Activated naive CD8-positive, alpha-beta T cell treated with anti-CD3 and anti-CD28 coated beads for 36 hours (primary cell): ENCODE measurements at regions not wholly inside any gene's neighbourhood (a gene's known extent, or its start where the extent isn't known, plus 50 kb on each side); places are given as distances from the start of the nearest gene placed in this dataset.
"Not testable (repeated sequence)": the region's sequence is repeated elsewhere in the genome, so short reads cannot be mapped to it uniquely, and the experiment has no call there.

Experiments
- DNase-seq: peaks from one replicate; pipeline ENCODE4 v3.0.0; 2021
- H3K27ac Mint-ChIP-seq: one replicate; pipeline ENCODE4 v1.8.0; 2022; ENCODE audit warnings: mild to moderate bottlenecking, moderate library complexity, mixed read lengths
- H3K27me3 Mint-ChIP-seq: one replicate; pipeline ENCODE4 v1.8.0; 2022; ENCODE audit warnings: mild to moderate bottlenecking, mixed read lengths
- H3K36me3 Mint-ChIP-seq: one replicate; pipeline ENCODE4 v1.8.0; 2021; ENCODE audit warnings: mild to moderate bottlenecking, mixed read lengths
- H3K4me1 Mint-ChIP-seq: one replicate; pipeline ENCODE4 v1.8.0; 2021; ENCODE audit warnings: mixed read lengths
- H3K4me3 Mint-ChIP-seq: one replicate; pipeline ENCODE4 v1.8.0; 2022; ENCODE audit warnings: mild to moderate bottlenecking, moderate library complexity, mixed read lengths
- H3K9me3 Mint-ChIP-seq: one replicate; pipeline ENCODE4 v1.8.0; 2022; ENCODE audit warnings: mixed read lengths

DNA sequence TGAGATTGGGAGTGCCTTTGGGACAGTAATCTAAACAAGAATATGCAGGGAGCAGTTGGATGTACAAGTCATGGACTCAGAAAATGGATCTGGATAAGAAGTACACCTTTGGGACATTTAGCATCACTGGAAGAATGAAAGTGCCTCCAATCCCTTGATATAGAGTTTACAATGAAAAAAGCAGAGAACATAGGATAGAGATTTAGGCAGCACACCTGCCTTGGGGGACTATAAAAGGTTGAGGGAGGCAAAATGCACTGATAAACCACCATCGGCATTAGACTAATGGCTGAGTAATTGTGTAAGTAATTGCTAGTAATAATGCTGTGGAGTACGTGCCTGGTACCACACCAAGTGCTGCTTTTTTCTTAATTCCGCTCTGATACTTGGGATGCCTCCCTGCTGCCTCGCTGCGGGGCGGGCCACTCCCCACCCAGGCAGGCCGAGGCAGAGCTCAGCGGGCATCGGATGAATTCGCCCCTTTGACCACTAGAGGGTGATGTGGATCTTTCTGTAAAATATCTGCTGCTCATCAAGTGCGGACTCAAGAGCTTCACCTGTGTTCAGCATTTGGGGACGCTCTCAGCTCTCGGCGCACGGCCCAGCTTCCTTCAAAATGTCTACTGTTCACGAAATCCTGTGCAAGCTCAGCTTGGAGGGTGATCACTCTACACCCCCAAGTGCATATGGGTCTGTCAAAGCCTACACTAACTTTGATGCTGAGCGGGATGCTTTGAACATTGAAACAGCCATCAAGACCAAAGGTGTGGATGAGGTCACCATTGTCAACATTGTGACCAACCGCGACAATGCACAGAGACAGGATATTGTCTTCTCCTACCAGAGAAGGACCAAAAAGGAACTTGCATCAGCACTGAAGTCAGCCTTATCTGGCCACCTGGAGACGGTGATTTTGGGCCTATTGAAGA is 99.9 kb downstream of the ANKRD18B start:
- peak; percentile 64 for DNase-seq
- H3K4me3 Mint-ChIP-seq, result no peak overlapping the region
- H3K27me3 Mint-ChIP-seq, result peaks cover 20% of the 10 kb centered on the region
- no peaks in the 10 kb centered on the region for H3K9me3 Mint-ChIP-seq
- peaks cover 9% of the 10 kb centered on the region for H3K4me1 Mint-ChIP-seq
- no peak overlapping the region for H3K27ac Mint-ChIP-seq
- no peaks in the 10 kb centered on the region for H3K36me3 Mint-ChIP-seq

DNA sequence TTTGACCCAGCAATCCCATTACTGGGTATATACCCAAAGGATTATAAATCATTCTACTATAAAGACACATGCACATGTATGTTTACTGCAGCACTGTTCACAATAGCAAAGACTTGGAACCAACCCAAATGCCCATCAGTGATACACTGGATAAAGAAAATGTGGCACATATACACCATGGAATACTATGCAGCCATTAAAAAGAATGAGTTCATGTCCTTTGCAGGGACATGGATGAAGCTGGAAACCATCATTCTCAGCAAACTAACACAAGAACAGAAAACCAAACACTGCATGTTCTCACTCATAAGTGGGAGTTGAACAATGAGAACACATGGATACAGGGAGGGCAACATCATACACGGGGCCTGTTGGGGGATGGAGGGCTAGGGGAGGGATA is 104.3 kb downstream of the ANKRD18B start:
- H3K27ac Mint-ChIP-seq, H3K36me3 Mint-ChIP-seq, DNase-seq, H3K4me3 Mint-ChIP-seq, H3K4me1 Mint-ChIP-seq, H3K9me3 Mint-ChIP-seq: not testable (repeated sequence)
- H3K27me3 Mint-ChIP-seq, result peaks cover 41% of the 10 kb centered on the region

DNA sequence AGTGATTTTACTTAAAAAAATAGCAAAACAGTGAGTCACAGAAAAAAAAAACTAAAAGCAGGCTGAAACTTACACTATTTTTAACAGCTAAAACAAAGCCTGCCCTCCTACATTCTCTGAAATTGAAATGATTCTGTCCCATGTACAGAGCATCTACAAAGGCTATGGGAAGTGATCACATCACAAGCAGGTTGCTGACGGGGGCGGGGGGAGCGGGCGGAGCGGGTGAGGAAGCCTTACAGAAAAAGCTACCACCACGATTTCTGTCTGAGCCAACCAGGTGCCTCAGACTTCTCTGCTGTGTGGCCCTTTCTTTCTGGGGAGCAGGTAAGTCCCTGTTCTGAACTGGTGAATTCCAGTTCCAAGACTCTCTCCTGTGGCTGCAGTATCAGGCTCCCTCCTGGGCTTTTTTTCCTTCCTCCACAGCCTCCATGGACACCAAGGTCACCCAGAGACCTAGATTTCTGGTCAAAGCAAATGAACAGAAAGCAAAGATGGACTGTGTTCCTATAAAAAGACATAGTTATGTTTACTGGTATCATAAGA is 104.9 kb downstream of the ANKRD18B start:
- DNase-seq, result no peak

DNA sequence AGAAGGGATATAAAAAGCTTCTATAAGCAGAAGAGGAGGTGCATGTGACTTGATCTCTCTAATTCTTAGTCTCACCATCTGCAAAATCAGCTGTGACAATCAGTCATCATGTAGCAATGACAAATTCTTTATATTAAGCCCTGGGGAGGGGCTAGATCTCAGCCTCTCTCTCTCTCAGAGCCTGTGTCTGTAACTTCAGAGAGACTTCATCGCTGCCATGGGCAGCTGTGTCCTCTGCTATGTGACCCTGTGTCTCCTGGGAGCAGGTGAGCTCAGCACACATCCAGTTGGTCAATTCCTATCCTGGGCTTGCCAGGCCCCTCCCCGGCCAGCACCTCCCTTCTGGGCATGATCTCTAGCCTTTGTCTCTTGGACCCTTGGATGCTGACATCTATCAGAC is 109.6 kb downstream of the ANKRD18B start:
- Mint-ChIP-seq H3K36me3 (no peaks in the 10 kb centered on the region), H3K27ac (no peak overlapping the region), H3K9me3 (no peaks in the 10 kb centered on the region), H3K4me3 (no peak overlapping the region), H3K27me3 (peaks cover 65% of the 10 kb centered on the region), H3K4me1 (peaks cover 6% of the 10 kb centered on the region)
- no peak for DNase-seq

More for the DNA sequence above, 104.9 kb downstream of the ANKRD18B start:
- Mint-ChIP-seq H3K4me1 (peaks cover 8% of the 10 kb centered on the region), H3K9me3 (no peaks in the 10 kb centered on the region), H3K4me3 (no peak overlapping the region), H3K27me3 (peaks cover 39% of the 10 kb centered on the region), H3K36me3 (no peaks in the 10 kb centered on the region), H3K27ac (no peak overlapping the region)

DNA sequence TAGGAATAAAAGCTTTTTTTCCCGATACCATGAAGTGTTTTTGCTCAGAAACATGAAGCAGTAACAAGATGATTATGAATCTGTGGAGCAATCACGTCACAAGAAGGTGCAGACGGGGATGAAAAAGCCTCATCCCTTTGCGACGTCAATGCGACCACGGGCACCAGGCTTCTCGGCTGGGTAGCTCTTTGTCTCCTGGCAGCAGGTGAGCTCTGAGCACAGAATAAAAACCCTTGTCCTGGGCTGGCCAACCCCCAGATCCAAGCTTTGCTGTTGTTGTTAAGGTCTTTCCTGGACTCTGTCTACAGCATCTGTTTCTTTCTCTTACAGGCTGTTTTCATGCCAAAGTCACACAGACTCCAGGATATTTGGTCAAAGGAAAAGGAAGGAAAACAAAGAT is 113.8 kb downstream of the ANKRD18B start:
- Mint-ChIP-seq H3K27ac (no peak overlapping the region), H3K9me3 (no peaks in the 10 kb centered on the region), H3K4me1 (no peaks in the 10 kb centered on the region), H3K27me3 (peaks cover 81% of the 10 kb centered on the region), H3K36me3 (no peaks in the 10 kb centered on the region), H3K4me3 (no peak overlapping the region)
- no peak for DNase-seq

DNA sequence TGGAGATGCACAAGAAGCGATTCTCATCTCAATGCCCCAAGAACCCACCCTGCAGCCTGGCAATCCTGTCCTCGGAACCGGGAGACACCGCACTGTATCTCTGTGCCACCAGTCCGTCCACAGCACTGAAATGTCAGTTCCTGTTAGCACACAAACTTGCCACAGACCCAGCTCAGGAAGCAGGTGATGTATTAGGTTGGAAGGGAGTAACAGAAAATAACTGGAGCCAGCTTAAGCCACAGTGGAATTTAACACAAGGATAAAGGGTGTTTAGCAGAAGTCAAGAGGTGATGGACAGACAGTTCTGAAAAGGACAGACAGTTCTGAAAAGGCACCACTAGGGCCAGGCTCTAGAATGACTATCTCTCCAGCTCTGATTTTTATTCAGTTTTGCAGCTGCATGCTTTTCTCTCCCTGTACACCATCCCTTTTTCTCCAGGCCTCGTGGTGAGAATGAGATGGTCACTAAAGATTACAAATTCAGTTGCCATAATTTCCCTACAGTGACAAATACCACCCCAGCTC is 114.4 kb downstream of the ANKRD18B start:
- H3K27ac Mint-ChIP-seq, result no peak overlapping the region
- no peaks in the 10 kb centered on the region for H3K4me1 Mint-ChIP-seq
- H3K9me3 Mint-ChIP-seq, result no peaks in the 10 kb centered on the region
- H3K36me3 Mint-ChIP-seq, result no peaks in the 10 kb centered on the region
- DNase-seq, result no peak
- no peak overlapping the region for H3K4me3 Mint-ChIP-seq
- peaks cover 81% of the 10 kb centered on the region for H3K27me3 Mint-ChIP-seq

DNA sequence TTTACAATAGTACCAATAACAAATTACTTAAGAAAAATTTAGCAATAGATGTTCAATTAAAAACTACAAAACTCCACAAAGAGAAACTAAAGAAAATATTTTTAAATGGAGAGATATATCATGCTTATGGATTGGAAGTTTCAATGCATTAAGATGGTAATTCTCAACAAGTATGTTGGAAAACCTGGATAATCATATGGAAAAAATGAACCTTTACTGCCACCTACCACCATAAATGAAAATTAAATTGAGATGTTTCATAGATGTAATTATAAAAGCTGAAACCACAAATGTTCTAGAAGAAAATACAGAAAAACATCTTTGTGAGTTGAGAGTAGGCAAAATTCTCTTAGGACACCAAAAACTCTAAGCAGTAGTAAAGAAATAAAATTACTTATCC is 121.7 kb downstream of the ANKRD18B start:
- no peak overlapping the region for H3K4me3 Mint-ChIP-seq
- no peaks in the 10 kb centered on the region for H3K9me3 Mint-ChIP-seq
- peaks cover 38% of the 10 kb centered on the region for H3K27me3 Mint-ChIP-seq

DNA sequence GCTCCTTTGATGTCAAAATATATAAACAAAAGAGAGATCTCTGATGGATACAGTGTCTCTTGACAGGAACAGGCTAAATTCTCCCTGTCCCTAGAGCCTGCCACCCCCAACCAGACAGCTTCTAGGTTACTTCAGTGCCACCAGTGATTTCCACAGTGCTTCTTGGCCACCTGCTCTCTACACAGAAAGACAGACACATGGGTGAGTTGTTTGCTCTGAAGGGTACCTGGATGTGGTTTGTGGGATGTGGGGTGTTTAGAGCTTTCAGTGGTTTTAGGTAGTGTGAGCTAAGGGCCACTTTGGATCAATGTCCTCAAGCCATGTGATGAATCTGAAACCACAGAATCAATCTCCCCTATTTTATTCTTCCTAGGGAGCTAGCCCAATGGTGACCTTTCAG is 125.4 kb downstream of the ANKRD18B start:
- Mint-ChIP-seq H3K27me3 (peaks cover 31% of the 10 kb centered on the region), H3K9me3 (no peaks in the 10 kb centered on the region), H3K36me3 (no peaks in the 10 kb centered on the region), H3K27ac (no peak overlapping the region), H3K4me1 (peaks cover 14% of the 10 kb centered on the region), H3K4me3 (no peak overlapping the region)
- DNase-seq, result peak; percentile 12

More for the DNA sequence above, 121.7 kb downstream of the ANKRD18B start:
- no peak for DNase-seq
- Mint-ChIP-seq H3K36me3 (no peaks in the 10 kb centered on the region), H3K27ac (no peak overlapping the region), H3K4me1 (peaks cover 14% of the 10 kb centered on the region)

DNA sequence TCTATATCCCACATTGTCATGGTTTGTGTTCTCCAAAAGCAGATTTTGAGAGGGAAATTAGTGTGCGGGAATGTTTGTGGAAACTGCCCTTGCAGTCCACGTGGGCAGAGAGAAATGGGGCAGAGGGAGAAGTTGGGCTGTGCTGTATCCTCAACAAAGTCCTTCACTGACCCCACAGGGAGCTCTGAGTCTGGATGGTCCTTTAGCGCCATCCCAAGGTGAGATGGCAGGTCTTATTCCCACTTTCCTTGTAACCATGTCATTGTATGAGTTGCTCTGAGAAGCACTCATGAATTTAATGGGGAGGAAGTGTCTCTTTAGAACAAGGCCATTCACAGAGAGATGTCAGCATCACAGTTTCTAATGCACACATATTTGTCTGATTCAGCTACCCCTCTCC is 127.1 kb downstream of the ANKRD18B start:
- H3K27me3 Mint-ChIP-seq, result peaks cover 31% of the 10 kb centered on the region
- no peaks in the 10 kb centered on the region for H3K9me3 Mint-ChIP-seq
- H3K4me1 Mint-ChIP-seq, result peaks cover 14% of the 10 kb centered on the region
- H3K36me3 Mint-ChIP-seq, result no peaks in the 10 kb centered on the region
- no peak overlapping the region for H3K27ac Mint-ChIP-seq
- H3K4me3 Mint-ChIP-seq, result no peak overlapping the region
- no peak for DNase-seq

DNA sequence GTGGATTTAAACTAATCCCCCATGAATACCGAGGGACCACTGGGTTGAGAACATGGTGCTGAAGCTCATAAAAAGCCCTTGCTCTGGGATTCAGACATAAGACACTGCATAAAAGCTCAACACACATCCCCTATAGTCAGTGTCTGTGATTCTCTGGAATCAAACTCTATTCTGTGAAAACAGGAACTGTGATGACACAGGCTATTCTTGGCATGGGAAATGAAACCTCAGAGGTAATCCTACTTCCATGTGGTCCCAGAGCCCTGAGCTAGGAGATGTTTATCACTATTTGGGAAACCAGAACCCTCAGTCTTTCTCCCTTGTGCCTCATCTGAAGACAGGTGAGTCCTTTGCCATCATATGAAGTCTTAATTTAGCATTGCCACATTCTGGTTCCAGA is 135.4 kb upstream of the PRSS3 start:
- no peaks in the 10 kb centered on the region for H3K4me1 Mint-ChIP-seq
- no peaks in the 10 kb centered on the region for H3K36me3 Mint-ChIP-seq
- H3K9me3 Mint-ChIP-seq, result no peaks in the 10 kb centered on the region
- H3K27me3 Mint-ChIP-seq, result no peaks in the 10 kb centered on the region
- no peak overlapping the region for H3K27ac Mint-ChIP-seq
- DNase-seq, result no peak
- no peak overlapping the region for H3K4me3 Mint-ChIP-seq

DNA sequence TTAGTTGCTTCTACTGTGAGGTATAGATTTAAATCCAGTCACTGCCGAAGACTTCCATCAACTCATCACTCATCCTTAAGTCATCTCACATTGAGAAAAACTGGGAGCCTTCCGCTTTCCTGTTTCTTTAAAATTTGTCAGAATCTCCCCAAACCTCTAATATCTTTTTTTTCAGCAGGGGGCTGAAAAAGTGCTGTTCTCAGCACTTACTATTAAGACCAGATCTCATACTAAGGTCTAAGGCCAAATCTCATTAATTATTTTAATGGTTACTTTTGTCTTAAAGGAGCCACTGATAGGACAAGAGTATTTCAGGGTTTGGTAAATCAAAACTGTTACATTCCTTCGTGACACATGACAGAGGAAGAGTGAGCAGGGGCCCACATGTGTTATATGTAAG is 134.6 kb upstream of the PRSS3 start:
- no peak overlapping the region for H3K4me3 Mint-ChIP-seq
- H3K27me3 Mint-ChIP-seq, result no peaks in the 10 kb centered on the region
- no peak overlapping the region for H3K27ac Mint-ChIP-seq
- no peaks in the 10 kb centered on the region for H3K9me3 Mint-ChIP-seq
- no peaks in the 10 kb centered on the region for H3K4me1 Mint-ChIP-seq
- H3K36me3 Mint-ChIP-seq, result no peaks in the 10 kb centered on the region
- no peak for DNase-seq

DNA sequence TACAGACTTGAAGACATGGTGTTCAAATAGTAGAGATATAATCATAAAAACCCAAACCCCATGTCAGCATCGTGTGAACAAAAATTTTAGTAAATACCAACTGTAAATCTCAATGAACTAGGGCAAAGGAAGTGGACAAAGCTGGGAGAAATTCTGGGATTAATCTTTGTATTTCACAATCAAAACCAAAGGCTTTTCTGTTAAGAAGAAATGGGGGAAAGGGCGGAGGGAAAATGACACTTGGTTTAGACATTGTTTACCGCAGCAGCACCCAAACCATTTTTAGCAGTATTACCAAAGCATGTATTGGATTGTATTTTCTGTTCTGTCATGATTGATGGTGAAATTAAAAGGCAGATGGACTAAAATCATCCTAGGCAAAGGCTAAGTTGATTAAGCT is 134.2 kb upstream of the PRSS3 start:
- Mint-ChIP-seq H3K36me3 (no peaks in the 10 kb centered on the region), H3K9me3 (no peaks in the 10 kb centered on the region), H3K27ac (no peak overlapping the region), H3K27me3 (no peaks in the 10 kb centered on the region), H3K4me1 (no peaks in the 10 kb centered on the region), H3K4me3 (no peak overlapping the region)
- no peak for DNase-seq

DNA sequence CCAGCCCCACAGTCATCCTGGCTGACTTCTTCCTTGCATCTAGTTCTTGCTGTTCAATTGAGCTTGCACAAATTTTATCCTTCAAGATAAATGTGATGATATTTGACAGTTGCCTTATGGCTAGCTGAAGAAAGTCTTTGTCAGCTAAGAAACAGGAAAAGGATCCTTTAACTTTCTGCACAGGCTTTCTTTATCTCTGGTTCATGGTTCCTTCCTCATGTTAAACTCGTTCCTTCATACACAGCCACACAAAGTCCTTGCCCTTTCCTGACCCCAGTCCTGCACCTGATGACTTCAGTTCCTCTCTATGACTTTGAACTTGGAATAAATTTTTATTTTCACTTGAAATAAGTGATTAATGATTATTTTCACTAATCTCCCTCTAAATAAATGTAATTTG is 132.5 kb upstream of the PRSS3 start:
- H3K4me3 Mint-ChIP-seq, result no peak overlapping the region
- no peaks in the 10 kb centered on the region for H3K4me1 Mint-ChIP-seq
- no peaks in the 10 kb centered on the region for H3K36me3 Mint-ChIP-seq
- no peak overlapping the region for H3K27ac Mint-ChIP-seq
- H3K9me3 Mint-ChIP-seq, result no peaks in the 10 kb centered on the region
- peaks cover 5% of the 10 kb centered on the region for H3K27me3 Mint-ChIP-seq
- DNase-seq, result no peak

DNA sequence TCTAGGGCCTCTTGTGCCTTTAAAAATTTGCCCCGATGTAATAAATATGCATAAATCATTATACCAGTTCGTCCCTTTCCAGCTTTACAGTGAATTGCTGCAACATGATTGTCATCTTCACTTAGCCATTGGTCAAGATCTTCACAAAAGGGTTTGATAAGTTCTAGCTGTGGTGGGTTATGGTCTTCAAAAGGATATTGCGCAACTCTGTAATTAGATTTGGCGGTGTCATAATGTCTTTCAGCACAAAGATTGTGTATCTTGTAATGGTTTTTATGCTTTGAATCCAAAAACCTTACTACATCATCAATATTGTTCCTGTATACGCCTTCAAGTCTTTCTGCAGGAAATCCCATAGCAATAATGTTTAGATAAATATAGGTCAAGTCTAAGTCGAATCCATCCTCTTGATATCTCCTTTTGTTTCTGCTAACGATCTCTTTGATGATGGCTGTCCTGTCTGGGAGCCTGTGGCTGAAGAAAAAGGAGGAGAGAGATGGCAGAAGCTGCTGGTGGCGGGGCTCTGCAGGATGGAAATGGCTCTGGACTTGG is 119.1 kb upstream of the PRSS3 start:
- Mint-ChIP-seq H3K4me3 (peak overlapping the region; percentile 71), H3K27me3 (peaks cover 80% of the 10 kb centered on the region)
- DNase-seq, H3K27ac Mint-ChIP-seq, H3K9me3 Mint-ChIP-seq, H3K36me3 Mint-ChIP-seq, H3K4me1 Mint-ChIP-seq: not testable (repeated sequence)

DNA sequence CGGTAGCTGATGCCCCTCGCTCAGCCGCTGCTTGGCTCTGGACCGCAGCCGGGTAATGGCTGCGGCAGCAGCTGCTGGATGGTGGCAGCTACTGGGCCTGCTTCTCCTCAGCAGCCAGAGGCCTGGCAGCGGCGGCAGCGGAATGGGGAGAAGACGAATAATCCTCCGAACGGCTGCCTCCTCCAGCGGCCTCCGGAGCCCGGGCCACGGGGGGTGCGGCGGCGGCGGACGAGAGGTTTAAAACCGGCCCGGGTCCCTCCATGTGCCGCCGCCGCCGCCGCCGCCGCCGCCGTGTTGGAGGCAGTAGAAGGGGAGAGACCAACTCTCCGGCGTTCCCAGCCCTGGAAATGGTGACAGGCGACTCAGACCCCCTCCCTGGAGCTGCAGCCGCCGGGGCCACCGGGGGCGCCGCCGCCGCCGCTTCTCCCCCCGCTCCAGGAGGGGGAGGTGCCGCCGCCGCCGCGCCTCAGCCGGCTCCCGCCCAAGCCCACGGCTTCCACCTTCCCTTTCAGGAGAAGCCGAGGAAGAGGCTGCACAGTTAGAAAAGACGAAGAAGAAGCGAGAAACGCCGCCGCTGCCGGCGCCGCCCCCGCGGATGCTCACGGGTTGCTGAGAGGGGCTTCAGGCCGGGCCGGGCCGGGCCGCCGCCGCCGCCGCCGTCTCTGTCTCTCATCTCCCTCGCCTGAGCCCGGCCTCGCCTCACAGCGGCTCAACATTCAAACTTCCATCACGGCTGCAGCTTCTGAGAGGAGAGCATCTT is 118.4 kb upstream of the PRSS3 start:
- H3K36me3 Mint-ChIP-seq, result no peaks in the 10 kb centered on the region
- peaks cover 9% of the 10 kb centered on the region for H3K4me1 Mint-ChIP-seq
- H3K27me3 Mint-ChIP-seq, result peaks cover 76% of the 10 kb centered on the region
- DNase-seq, result peak; percentile 34
- H3K9me3 Mint-ChIP-seq, result peaks cover under 1% of the 10 kb centered on the region
- H3K27ac Mint-ChIP-seq, result no peak overlapping the region
- H3K4me3 Mint-ChIP-seq, result peak overlapping the region; percentile 81
